Neural progenitor cell (in vitro differentiated cells): ENCODE measurements at regions not wholly inside any gene's neighbourhood (a gene's known extent, or its start where the extent isn't known, plus 50 kb on each side); places are given as distances from the start of the nearest gene placed in this dataset.

Experiments used
- CTCF ChIP-seq: fragments of 200-600 bp; sonication (generic); IDR thresholded peaks from 2 replicates; pipeline ENCODE4 v1.5.1; 2017; ENCODE audit warnings: antibody characterized with exemption, mild to moderate bottlenecking
- EZH2 ChIP-seq: fragments of 200-600 bp; sonication (generic); IDR thresholded peaks from 2 replicates; pipeline ENCODE4 v1.6.1; 2017; ENCODE audit warnings: antibody characterized with exemption, mild to moderate bottlenecking, moderate library complexity
- EZH2phosphoT487 ChIP-seq: fragments of 200-600 bp; sonication (generic); IDR thresholded peaks from 2 replicates; pipeline ENCODE4 v1.6.1; 2017; ENCODE audit warnings: antibody characterized with exemption

GRCh38 chr2:190113000-190113399 lies 50.5 kb upstream of the MSTN start:
- TF ChIP-seq CTCF = no peak
- no peak for TF ChIP-seq EZH2phosphoT487
- no peak for TF ChIP-seq EZH2
